IPS-18a (cell line): ENCODE measurements at regions not wholly inside any gene's neighbourhood (a gene's known extent, or its start where the extent isn't known, plus 50 kb on each side); places are given as distances from the start of the nearest gene placed in this dataset.

Experiments
- H3K27ac ChIP-seq: one replicate; pipeline ENCODE4 v1.5.1; 2013; ENCODE audit warnings: low read length
- H3K27me3 ChIP-seq: one replicate; pipeline ENCODE4 v1.6.1; 2013; ENCODE audit warnings: mild to moderate bottlenecking, low read length; ENCODE audit not compliant: control insufficient read depth, insufficient read depth
- H3K36me3 ChIP-seq: one replicate; pipeline ENCODE4 v1.6.1; 2013; ENCODE audit warnings: low read depth, low read length; ENCODE audit not compliant: control insufficient read depth
- H3K4me1 ChIP-seq: one replicate; pipeline ENCODE4 v1.6.1; 2013; ENCODE audit warnings: low read depth, low read length; ENCODE audit not compliant: control insufficient read depth
- H3K4me3 ChIP-seq: one replicate; pipeline ENCODE4 v1.5.1; 2013; ENCODE audit warnings: low read length
- H3K9ac ChIP-seq: one replicate; pipeline ENCODE4 v1.6.1; 2013; ENCODE audit warnings: mild to moderate bottlenecking, low read length, moderate library complexity
- H3K9me3 ChIP-seq: one replicate; pipeline ENCODE4 v1.6.1; 2013; ENCODE audit warnings: low read depth, low read length; ENCODE audit not compliant: control insufficient read depth

DNA sequence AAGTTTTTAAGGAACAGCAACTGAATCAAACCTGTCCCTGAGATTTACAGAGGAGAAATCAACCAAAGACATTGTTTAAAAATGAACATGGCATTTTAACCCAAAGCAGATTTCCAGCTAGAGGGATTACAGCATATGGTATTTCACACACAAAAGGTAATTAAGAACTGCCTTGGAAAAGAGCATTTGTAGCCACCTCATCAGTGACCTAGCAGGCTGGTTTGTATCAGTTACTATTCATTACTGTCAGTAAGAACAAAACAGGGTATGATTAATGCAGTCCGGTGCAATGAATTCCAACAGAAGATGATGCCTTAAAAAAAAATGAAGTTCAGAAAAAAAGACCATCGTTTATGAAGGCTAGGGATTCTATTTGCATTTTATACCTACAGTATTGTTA, 219.9 kb downstream of the CHD9NB start:
- H3K4me1 ChIP-seq = no peaks in the 10 kb centered on the region
- H3K9me3 ChIP-seq = no peaks in the 10 kb centered on the region
- H3K27ac ChIP-seq = no peak overlapping the region
- no peak overlapping the region for H3K4me3 ChIP-seq
- no peaks in the 10 kb centered on the region for H3K27me3 ChIP-seq
- no peaks in the 10 kb centered on the region for H3K36me3 ChIP-seq
- no peak overlapping the region for H3K9ac ChIP-seq

GRCh38 chr16:52827456-52827855, 225.2 kb downstream of the CHD9NB start:
- Histone ChIP-seq H3K27me3 (no peaks in the 10 kb centered on the region), H3K27ac (no peak overlapping the region), H3K9ac (no peak overlapping the region), H3K4me3 (no peak overlapping the region), H3K4me1 (no peaks in the 10 kb centered on the region), H3K9me3 (no peaks in the 10 kb centered on the region), H3K36me3 (no peaks in the 10 kb centered on the region)

GRCh38 chr16:52825892-52826291, 226.8 kb downstream of the CHD9NB start:
- Histone ChIP-seq H3K9ac (no peak overlapping the region), H3K4me3 (no peak overlapping the region), H3K27me3 (no peaks in the 10 kb centered on the region), H3K27ac (no peak overlapping the region), H3K36me3 (no peaks in the 10 kb centered on the region), H3K9me3 (no peaks in the 10 kb centered on the region), H3K4me1 (no peaks in the 10 kb centered on the region)

GRCh38 chr16:52819808-52820207, 232.9 kb downstream of the CHD9NB start:
- no peaks in the 10 kb centered on the region for H3K4me1 ChIP-seq
- H3K36me3 ChIP-seq = no peaks in the 10 kb centered on the region
- no peak overlapping the region for H3K4me3 ChIP-seq
- no peak overlapping the region for H3K27ac ChIP-seq
- no peaks in the 10 kb centered on the region for H3K27me3 ChIP-seq
- no peak overlapping the region for H3K9ac ChIP-seq
- H3K9me3 ChIP-seq = no peaks in the 10 kb centered on the region

DNA sequence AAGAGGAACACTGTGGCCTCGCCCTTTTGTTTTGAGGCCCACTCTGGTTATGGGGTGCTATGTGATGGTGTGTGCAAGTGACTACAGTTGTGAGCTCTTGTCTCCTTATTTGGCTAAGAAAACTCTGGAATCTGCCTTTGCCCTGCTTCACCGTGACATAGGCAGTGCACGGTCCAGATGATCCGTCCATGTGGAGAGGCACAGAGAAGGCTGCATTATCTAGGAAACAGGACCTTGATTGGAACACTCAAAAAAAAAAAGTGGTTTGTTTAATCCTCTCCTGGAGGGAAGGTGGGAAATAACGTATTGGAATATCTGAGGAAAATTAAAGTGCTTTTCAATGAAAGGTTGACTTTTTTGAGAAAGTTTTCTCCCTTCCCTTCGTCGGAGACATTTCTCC, 233.3 kb downstream of the CHD9NB start:
- Histone ChIP-seq H3K36me3 (no peaks in the 10 kb centered on the region), H3K27ac (no peak overlapping the region), H3K9me3 (no peaks in the 10 kb centered on the region), H3K4me1 (no peaks in the 10 kb centered on the region), H3K27me3 (no peaks in the 10 kb centered on the region), H3K9ac (no peak overlapping the region), H3K4me3 (no peak overlapping the region)

- Histone ChIP-seq H3K27me3 (no peaks in the 10 kb centered on the region), H3K9ac (no peak overlapping the region), H3K27ac (no peak overlapping the region)
Measured at GRCh38 chr16:52817696-52818095, 235.0 kb downstream of the CHD9NB start.

GRCh38 chr16:52816993-52817392, 235.7 kb downstream of the CHD9NB start:
- Histone ChIP-seq H3K4me1 (no peaks in the 10 kb centered on the region), H3K36me3 (no peaks in the 10 kb centered on the region), H3K27me3 (no peaks in the 10 kb centered on the region), H3K9me3 (no peaks in the 10 kb centered on the region), H3K4me3 (no peak overlapping the region), H3K27ac (no peak overlapping the region), H3K9ac (no peak overlapping the region)

More at GRCh38 chr16:52817696-52818095, 235.0 kb downstream of the CHD9NB start:
- Histone ChIP-seq H3K36me3 (no peaks in the 10 kb centered on the region), H3K4me1 (no peaks in the 10 kb centered on the region), H3K9me3 (no peaks in the 10 kb centered on the region), H3K4me3 (no peak overlapping the region)

DNA sequence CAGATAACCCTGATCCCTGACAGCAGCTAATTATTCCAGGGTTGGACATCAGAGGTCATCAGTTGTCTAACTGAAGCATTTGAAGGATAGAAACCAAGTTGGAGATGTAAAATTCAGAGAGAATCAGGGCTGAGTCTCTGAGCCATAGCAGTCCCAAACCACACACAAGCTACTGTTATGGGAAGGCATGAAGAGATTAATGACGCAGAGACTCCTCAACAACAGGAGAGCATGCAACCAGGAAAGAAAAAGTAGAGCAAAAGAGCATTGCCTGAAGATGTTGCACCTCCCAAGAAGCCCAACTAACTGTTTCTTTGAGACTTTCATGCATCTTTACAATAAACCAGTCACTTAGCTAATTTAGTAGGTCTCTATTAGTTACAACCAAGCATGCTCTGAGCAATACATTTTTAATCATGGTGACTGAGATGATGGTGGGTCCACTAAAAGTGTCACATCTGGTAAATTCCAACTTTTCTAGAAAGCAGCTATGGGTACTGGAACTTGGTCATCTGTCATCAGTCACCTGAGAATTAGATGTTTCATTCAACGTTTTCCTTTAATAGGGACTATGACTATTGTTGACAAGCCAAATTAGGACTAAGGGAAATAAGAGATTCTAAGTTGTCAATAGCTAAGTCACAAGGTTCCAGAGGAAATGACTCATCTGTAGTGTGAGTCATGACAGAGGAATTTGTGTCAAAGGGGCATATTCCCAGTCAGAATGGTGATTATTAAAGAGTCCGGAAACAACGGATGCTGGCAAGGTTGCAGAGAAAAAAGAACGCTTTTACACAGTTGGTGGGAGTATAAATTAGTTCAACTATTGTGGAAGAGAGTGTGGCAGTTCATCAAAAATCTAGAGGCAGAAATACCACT, 239.8 kb downstream of the CHD9NB start:
- no peaks in the 10 kb centered on the region for H3K9me3 ChIP-seq
- H3K36me3 ChIP-seq = no peaks in the 10 kb centered on the region
- no peak overlapping the region for H3K4me3 ChIP-seq
- H3K9ac ChIP-seq = no peak overlapping the region
- H3K27me3 ChIP-seq = no peaks in the 10 kb centered on the region
- no peaks in the 10 kb centered on the region for H3K4me1 ChIP-seq
- no peak overlapping the region for H3K27ac ChIP-seq

DNA sequence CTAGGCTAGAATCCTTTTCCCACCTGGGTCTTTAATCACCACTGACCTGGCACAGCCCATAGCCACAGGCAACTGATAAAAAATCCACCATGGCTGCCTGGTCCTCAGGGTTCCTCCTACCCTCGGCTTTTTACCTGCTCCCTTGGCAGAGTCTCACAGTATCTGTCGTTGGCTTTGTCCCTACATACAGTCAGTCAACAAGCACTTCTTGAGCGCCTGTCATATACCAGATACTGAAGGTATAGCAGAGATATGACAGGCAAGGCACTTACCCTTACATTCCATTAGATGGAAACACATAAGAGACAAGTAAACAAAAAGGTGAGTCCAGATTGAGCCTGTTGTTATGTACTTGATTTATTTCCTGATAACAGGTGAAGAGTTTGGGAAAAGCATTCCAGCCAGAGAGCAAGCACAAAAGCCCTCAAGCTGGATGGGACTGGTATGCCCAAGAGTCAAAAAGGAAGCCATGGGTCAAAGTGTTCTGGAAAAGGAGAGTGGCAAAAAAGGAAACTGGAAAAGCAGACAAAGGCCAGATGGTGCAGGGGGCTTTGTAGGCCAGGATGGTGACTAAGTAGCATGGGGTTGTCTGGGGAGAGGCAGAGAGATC, 247.0 kb downstream of the CHD9NB start:
- no peaks in the 10 kb centered on the region for H3K9me3 ChIP-seq
- H3K4me3 ChIP-seq = no peak overlapping the region
- no peaks in the 10 kb centered on the region for H3K27me3 ChIP-seq
- no peak overlapping the region for H3K27ac ChIP-seq
- H3K4me1 ChIP-seq = no peaks in the 10 kb centered on the region
- no peaks in the 10 kb centered on the region for H3K36me3 ChIP-seq
- H3K9ac ChIP-seq = no peak overlapping the region

- Histone ChIP-seq H3K36me3 (no peaks in the 10 kb centered on the region), H3K4me1 (peaks cover 10% of the 10 kb centered on the region), H3K27ac (no peak overlapping the region)
Measured at GRCh38 chr16:52800432-52800831, 252.3 kb downstream of the CHD9NB start.

GRCh38 chr16:52799149-52799548, 252.2 kb upstream of the TOX3 start:
- Histone ChIP-seq H3K27me3 (no peaks in the 10 kb centered on the region), H3K4me1 (peaks cover 10% of the 10 kb centered on the region), H3K9me3 (no peaks in the 10 kb centered on the region), H3K9ac (no peak overlapping the region), H3K4me3 (no peak overlapping the region), H3K27ac (no peak overlapping the region), H3K36me3 (no peaks in the 10 kb centered on the region)

More at GRCh38 chr16:52800432-52800831, 252.3 kb downstream of the CHD9NB start:
- no peak overlapping the region for H3K4me3 ChIP-seq
- H3K9ac ChIP-seq = no peak overlapping the region
- H3K9me3 ChIP-seq = no peaks in the 10 kb centered on the region
- H3K27me3 ChIP-seq = no peaks in the 10 kb centered on the region

DNA sequence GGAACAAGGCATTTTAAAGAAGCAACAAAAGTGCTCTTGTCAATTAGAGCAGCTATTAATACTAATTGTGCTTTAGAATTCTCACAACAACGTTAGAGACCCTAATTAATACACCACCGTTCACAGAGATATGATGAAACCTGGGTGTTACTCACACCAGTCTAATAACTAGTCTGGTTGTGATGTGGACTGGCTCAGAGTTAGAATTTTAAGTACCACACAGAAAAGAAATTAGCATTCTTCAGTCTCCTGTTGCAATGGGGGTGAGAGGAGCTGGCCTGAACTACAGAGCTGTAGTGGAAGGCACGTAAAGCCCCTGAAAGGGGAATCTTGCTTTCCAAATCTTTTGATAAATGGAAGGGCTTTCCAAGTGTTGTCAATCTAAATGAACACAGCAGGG, 240.8 kb upstream of the TOX3 start:
- no peak overlapping the region for H3K4me3 ChIP-seq
- H3K9ac ChIP-seq = no peak overlapping the region
- H3K27me3 ChIP-seq = no peaks in the 10 kb centered on the region
- no peaks in the 10 kb centered on the region for H3K36me3 ChIP-seq
- H3K4me1 ChIP-seq = peaks cover 7% of the 10 kb centered on the region
- H3K27ac ChIP-seq = no peak overlapping the region
- no peaks in the 10 kb centered on the region for H3K9me3 ChIP-seq
